NCI-H1092 (cell line): ENCODE measurements at regions not wholly inside any gene's neighbourhood (a gene's known extent, or its start where the extent isn't known, plus 50 kb on each side); places are given as distances from the start of the nearest gene placed in this dataset.

Source experiments
- DNase-seq: peaks from one replicate; lab custom pipeline; 2025; lab: John Stamatoyannopoulos, UW

DNA sequence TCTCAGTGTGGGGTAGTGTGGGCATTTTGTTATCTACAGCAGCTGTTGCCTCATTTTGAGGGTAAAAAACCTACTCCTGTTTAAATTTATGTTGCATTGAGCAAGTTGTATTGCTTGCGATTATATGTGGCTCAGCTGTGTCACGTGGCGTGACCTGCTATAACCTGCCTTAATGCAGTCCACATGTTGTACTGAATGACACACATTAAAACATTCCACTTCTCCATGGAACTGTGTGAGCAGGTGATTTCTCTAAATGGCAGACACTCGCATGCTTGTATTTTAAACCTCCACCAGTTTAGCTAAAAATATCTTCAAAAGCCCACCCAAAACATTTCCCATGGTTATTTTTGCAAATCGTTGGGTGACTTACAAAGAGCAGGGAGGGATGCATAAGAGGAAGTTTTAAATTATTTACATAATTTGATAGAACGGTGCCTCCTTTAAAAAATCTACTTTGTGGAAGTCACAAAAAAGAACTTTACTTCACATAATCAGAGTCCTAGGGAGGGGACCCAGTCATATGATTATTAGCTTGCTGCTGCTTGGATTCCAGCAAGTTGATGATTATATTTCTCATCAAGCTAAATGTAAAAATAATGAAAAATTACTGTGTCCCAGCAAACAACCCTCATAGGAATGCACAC is 163.3 kb upstream of the ZEB2 start:
- no peak for DNase-seq

DNA sequence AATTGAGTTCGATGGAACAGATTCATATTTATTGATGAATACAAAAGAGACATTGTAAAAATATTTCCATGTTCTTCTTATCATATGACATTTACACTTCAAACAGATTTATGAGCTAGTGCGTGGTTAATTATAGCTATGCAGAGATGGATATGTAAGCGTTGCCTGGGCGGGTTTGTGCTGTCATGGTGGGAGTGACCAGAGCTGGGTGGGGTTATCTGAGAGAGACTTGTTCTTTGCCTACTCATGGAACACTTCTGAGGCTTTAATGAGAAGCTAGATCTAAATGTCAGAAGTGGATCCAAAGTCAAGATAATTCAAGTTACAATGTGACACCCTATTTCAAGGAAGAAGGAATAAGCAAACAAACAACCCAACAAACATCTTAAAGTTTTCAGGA is 162.3 kb upstream of the ZEB2 start:
- no peak for DNase-seq

DNA sequence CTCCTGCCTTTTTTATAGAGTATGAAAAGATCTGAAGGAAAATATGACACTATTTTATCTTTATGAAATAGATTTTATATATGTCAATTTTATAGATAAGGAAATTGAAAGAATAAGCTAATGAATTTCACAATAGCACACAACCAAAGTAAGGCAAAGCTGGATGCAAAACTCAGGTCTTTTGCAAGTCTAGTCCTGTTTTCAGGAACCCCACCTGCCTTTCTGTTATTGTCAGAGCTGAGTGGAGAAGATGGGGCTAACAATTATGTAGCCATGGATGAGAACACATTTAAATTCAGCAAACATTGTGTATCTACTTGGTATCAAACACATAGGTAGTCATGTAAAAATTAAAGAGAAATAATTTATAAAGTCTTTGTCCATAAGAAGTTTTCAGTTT is 161.5 kb upstream of the ZEB2 start:
- no peak for DNase-seq

DNA sequence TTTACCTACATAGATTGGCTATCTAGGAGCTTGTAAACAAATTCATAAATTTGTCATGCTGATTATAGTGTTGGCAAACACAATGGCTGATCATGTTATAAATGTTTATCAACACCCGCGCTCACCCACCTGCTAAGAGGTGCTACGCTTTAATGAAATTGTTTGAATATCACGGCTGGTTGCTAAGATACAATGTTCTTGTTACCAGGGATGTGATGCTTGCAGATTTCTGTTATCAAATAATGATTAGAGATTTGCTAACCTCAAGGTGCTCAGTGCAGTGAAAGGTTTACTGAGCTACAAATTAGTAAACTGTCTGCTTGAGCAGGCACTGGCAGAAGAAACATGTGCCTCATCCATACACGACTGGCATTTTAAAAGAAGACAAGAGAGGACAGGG is 160.0 kb upstream of the ZEB2 start:
- no peak for DNase-seq

DNA sequence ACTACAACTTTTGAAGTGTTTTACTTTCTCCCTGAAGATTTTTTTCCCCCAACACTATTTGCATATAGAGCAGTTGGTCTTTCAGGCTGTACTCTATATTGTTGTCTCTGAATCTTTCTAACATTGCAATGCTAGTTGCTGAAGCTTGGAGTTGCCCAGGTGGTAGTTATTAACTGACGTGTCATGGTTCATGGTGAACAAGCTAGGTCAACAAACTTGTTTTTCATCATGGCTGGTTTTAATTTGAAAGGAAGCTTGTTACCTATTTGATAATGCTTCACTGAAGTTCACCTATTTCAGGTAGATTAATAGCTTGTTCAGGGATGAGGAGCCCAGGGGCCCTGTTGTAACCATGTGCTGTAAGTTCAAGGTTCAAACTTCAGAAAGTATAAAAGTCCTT is 158.8 kb upstream of the ZEB2 start:
- no peak for DNase-seq

- DNase-seq: no peak
These were observed 155.8 kb upstream of the ZEB2 start for GRCh38 chr2:144675731-144676130.

- DNase-seq: no peak
These were observed 155.4 kb upstream of the ZEB2 start for GRCh38 chr2:144675331-144675730.

- no peak for DNase-seq
These were observed 154.2 kb upstream of the ZEB2 start for GRCh38 chr2:144674071-144674470.

- no peak for DNase-seq
These were observed 153.5 kb upstream of the ZEB2 start for GRCh38 chr2:144673456-144673855.

GRCh38 chr2:144671695-144672455 is 152.0 kb upstream of the ZEB2 start:
- no peak for DNase-seq

DNA sequence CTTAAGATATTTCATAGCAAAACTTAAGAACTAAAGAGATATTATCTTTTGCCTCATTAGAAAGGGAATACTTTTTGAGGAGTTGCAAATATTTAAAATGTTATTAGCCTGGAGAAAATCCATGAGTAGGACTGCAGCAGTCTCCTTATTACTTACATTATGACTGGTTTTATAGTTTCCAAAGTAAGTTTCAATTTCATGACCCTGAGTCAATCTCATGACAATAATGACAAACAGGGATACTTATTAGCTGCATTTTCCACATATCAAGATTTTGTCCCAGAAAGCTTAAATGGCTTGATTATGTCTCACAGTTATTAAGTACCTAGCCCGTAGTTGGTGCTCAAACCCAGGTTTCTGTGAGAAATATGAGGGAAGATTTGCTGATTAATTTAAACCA is 150.8 kb upstream of the ZEB2 start:
- no peak for DNase-seq

GRCh38 chr2:144670080-144670479 is 150.2 kb upstream of the ZEB2 start:
- no peak for DNase-seq

GRCh38 chr2:144669196-144669987 is 149.5 kb upstream of the ZEB2 start:
- DNase-seq: no peak

DNA sequence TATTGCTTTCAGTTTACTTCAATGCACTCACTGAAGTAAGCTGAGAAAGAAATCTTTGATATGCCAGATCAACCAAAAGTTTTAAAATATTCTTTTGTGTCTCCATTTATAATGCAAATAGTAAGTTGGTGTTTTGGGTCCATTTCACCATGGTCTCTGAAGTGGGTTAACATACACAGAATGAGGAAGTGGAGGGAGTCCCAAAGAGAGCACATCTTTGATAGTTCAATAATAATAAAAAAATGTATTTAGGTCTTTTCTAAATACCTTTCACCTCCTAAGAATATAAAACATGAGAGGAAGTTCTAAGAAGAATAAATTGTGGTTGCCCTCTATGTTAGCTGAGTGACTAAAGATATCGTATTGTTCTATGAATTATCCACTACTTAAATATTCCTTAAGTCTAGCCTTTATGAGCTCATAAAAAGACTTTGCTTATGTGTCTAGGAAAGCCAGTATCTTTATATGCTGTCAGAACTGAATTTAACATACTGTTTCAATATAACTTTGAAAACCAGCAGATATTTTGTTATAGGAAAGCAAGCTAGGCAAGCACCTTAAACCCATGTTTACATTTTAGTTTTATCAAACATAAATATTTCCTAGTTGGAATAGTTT is 148.7 kb upstream of the ZEB2 start:
- DNase-seq: no peak

GRCh38 chr2:144666032-144666431 is 146.1 kb upstream of the ZEB2 start:
- no peak for DNase-seq

DNA sequence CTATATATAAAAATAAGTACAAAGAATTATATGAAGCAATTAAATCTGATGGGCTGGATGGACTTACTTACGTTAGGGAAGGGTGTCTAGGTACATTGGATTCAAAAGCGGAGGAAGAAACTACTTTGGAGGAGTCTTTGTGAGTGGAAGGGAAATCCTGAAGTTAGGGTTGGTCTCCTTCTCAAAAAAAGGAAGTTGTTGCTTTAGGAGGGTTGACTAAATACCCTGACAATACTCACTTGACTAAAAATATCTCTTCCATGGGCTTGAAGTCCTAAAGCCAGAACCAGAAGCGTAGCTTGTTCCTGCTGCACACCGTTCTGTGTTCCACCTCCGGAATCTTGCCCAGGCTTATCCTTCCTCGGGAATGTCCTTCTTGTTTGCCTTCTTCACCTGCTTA is 143.3 kb upstream of the ZEB2 start:
- DNase-seq: no peak

GRCh38 chr2:144660518-144661316 is 140.8 kb upstream of the ZEB2 start:
- DNase-seq: no peak

- DNase-seq: no peak
These were observed 139.9 kb upstream of the ZEB2 start for GRCh38 chr2:144659731-144660275.

- no peak for DNase-seq
These were observed 134.6 kb upstream of the ZEB2 start for GRCh38 chr2:144654523-144654922.

- DNase-seq: no peak
These were observed 131.0 kb upstream of the ZEB2 start for GRCh38 chr2:144650907-144651306.

DNA sequence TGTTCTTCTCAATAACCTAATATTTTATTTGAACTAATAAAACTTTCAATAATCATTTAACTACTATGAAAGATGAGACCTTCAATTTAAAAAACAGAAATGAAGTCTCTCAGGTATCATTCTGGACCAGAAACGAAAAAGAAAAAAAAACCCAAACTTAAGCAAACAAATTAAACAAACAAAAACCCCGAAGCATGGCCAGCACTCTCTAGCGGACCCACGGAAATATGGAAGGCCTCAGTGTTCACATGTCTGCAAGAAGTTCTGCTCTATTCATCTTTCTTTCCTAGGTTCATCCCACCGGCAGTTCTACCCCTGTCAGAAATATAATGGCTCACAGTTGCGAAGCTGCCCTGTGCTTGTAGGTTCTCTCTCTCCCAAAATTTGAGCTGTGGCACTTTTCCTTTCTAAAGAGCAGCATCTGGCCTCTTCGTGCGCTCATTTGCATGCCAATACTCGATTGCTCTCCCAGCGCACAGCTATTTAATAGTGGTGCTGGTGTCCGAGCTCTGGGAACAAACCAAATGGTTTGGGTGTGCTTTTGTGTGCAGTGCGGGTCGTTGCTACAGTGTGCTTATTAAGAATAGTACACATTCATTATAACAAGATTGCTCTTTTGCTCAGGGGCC is 129.0 kb upstream of the ZEB2 start:
- DNase-seq: no peak
